Stimulated activated naive CD8-positive, alpha-beta T cell treated with anti-CD3 and anti-CD28 coated beads, Interleukin-15, Interleukin-2, amounts not matched to agents 100 U/mL and 50 U/mL, for 24 hours (primary cell): ENCODE measurements at regions not wholly inside any gene's neighbourhood (a gene's known extent, or its start where the extent isn't known, plus 50 kb on each side); places are given as distances from the start of the nearest gene placed in this dataset.

ENCODE experiments used
- ATAC-seq: fragments of 150-1000 bp; cut with Tn5 transposase; one replicate; pipeline ENCODE4 v1.10.0; 2021
- DNase-seq: peaks from one replicate; pipeline ENCODE4 v3.0.0; 2021

DNA sequence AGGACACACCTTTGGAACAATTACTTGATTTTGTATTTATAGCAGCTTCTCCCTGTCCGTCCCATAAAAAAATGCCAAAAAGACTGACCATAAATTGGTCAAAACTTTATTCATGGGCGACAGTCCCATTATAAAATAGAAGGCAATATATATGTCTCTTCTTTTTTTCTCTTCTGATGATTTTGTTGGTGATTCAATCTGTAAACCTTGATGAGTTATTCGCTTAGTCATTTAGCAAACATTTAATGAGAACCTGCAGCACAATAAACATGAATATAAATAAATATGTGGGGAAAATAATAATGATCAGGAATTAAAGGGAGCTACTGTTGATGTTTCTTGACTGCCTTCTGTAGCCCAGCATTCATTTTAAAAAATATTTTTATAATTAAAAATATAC is 356.4 kb upstream of the ACTBL2 start:
- ATAC-seq = no peak
- DNase-seq = no peak

DNA sequence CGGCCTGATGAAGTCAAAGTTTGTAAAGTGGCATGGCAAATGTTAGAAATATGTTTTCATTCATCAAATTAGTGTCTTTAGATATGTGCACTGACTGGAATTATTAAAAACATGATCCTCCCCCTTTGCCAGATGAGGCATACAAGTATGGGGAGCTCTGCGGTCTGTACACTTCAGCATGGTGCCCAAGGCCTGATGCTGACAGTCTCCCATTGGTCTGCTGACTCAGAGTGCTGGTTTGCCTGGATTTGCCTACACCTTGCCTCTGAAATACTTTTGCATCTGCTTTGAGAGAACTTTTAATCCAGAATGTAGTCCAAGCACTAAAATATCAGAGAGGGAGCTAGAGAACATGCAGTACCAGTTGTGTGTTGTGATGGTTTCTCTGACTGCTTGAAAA is 354.3 kb upstream of the ACTBL2 start:
- ATAC-seq (no peak), DNase-seq (no peak)

DNA sequence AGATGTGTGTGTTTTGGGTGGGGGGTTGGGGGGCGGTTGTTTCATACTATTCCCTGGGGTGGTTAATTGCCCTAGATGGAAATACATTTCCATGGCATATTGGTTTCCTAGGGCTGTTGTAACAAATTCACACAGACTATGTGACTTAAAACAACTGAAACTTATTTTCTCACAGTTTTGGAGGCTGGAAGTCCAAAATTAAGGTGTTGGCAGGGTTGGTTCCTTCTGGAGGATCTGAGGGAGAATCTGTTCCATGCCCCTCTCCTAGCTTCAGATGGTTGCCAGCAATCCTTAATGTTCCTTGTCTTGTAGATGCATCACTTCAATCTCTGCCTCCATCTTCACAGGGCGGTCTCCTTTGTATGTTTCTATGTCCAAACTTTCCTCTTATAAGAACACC is 353.7 kb upstream of the ACTBL2 start:
- DNase-seq (no peak), ATAC-seq (no peak)

DNA sequence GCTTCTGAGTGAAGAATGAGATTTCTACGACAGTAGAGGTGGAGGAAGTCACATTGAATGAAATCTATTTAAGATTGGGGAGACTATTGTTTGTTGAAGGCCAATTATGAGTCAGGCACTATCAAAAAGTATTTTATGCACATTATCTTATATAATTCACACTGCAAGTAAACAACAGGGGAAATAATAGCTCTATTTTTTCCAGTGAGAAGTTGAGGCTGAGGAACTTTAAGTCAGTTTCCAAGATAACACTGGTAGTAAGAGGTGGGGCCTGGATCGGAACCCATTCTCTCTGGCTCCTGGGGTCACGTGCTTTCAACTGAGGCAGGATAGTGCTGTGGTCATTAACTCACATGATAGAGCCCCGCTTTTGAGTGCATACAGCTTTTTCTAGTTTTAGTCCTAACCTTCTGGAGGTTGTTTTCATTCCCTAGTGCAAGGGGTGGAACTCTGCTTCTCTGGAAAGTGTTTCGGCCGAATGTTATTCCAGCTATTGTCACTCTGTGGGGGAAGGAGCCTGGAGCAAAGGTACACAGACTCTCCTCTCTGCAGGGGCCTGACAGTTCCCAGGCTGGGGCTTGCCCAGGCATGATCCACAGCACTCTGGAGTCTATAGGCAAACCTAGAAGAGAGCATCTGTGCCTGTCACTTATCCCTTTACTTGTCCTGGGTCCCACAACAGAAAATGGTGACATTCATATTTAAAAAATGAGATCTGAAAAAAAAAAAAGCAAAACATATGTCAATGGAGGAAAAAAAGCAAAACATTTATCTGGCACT is 352.4 kb upstream of the ACTBL2 start:
- ATAC-seq (no peak), DNase-seq (no peak)

DNA sequence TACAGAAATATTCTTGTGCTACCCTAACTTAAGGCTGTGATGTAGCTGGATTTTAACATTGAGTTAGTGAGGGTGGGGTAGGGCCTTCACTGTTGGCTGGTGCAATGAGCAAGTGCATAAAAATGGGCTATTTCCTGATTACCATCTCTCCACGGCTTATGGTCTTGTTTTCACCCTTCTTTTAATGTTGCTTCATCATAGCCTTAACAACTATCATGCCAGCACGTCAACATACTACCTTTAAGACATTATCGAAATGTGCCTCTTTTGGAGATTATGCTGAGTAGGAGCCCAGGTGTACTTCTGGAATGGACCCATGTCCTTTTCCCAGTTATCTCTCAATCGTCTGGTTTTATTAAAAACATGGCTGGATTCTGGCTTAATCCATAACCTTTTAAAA is 350.9 kb upstream of the ACTBL2 start:
- no peak for DNase-seq
- ATAC-seq = no peak

DNA sequence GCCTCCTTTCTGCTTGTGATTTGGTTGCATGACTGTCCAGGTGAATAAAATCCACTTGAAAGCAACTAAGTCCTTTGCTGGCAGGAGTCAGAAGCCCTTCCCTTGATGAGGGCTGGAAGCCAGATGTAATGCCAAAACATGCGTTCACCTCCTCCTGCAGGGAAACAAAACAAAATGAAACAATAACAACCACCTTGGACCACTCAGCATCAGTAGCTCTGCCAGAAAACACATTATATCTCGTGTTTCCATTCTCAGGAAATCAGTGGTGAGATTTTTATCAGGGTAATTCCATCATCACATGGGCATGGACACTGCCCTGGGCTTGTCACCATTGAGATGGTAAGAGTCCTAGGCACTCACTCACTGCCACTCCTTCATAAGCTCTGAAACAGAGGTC is 350.3 kb upstream of the ACTBL2 start:
- no peak for ATAC-seq

DNA sequence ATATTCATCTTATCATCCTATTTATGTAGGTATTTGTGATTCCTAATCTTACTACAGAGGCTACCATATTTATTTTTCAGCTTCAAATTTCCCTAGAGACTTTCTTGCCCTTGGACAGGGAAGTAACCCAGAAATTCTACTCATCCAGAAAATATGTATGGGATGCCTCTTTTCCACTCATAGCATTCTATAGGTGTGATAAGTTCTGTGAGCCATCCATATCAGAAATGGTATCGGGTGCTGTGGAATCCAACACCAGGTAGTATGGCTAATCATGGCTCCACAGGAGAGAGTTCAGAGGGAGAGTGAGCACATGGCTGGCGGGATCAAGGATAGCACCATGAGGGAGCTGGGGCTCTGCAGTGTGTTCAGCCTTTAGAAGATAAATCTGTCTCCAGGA is 349.3 kb upstream of the ACTBL2 start:
- DNase-seq (no peak), ATAC-seq (no peak)

More for the DNA sequence above, 350.3 kb upstream of the ACTBL2 start:
- DNase-seq = no peak

DNA sequence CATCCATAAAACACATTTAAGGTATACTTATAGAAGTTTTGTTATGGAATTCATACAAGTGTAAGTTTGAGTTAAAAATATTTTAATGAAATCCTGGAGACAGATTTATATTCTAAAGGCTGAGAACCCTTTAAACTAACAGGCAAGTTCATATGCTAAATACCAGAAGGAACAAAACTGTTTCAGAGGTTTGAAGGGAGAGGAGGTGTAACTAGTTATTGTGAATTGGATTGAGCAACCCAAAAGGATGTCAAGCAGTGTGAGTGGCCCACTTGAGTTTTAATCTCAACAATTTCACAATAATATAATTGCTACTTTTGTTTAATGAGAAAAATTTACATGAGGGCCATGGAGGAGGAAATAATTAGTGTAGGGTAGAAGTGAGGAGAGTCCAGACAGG is 348.5 kb upstream of the ACTBL2 start:
- no peak for ATAC-seq
- DNase-seq = no peak

DNA sequence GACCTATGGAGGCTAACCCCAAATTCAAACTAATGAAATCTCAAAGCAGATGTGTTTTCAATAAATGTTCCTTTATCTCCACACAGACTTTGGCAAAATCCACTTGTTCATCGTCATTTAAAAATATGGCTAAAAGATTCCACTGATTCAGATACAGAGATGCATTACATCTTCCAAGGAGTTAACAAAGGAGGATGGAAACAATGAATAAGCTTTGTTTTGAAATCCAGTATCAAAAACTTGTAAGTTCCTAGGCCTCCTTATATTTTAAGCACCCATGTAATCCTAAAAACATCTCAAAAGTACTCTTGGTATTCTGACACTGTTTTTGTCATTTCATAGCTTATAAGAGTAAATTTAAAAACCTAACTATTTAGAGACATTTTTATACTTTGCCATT is 345.6 kb upstream of the ACTBL2 start:
- DNase-seq (no peak), ATAC-seq (no peak)

DNA sequence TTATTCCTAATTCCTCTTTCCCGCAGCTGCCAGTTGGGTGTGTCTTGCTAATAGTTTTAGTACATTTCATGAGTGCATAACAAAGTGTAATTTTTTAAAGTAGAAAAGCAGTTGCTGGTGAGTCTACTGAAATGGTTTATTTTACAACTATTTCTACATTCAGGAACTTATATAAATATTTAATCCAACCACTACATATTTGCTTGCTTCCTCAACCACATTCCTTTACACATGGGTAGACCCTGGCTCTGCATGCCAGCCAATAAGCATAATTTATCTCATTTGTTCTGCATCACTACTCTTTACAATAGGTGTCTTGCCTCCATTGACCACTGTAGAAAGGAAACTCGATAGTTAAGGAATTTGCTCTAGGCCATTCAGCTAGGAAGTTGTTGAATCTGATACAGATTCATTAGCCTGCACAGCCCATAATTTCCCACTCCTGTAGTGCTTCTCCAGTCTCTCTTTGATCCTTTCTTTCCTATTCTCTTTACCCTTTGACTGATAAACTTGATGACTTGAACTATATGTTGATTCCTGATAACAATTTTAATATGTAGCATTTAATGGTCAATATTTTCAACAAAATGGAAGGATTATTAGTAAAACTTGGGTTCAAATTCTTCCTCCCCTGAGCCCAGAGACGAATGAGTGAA is 342.5 kb upstream of the ACTBL2 start:
- DNase-seq (no peak), ATAC-seq (no peak)

DNA sequence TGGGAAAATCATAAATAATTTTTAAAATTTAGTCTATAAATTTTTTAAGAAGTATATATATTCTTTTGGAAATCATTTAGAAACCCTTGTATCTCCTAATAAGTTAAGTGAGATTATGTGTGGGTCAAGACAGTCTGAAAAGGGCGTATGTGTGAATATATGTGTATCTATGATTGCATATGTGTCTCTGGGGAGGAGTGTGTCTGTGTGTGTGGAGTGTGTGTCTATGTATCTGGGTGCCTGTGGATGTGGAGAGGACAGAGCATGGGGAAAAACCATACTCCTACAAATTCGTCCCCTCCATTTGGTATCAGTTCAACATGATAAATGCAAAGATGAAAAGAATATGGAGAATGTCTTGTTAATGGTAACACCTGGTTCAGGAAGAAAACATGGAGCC is 342.0 kb upstream of the ACTBL2 start:
- DNase-seq = no peak
- no peak for ATAC-seq

DNA sequence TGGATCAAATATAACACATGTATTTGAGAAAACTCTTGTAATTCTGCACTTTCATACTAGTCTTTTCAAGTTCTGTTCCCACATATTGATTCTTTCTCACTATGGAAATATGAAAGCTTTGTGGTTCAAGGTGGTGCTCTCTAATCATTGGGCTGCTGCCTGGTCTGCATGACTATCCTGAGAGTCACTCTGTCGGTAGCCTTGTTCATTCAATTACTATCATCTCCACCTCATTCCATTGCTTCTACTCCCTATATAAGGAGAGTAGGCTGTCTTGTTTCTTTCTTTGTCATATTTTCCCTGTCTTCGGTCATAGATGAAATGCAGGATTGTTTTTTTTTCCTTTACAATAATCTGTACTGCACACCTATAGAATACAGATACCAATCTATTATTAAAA is 341.4 kb upstream of the ACTBL2 start:
- DNase-seq (no peak), ATAC-seq (no peak)

DNA sequence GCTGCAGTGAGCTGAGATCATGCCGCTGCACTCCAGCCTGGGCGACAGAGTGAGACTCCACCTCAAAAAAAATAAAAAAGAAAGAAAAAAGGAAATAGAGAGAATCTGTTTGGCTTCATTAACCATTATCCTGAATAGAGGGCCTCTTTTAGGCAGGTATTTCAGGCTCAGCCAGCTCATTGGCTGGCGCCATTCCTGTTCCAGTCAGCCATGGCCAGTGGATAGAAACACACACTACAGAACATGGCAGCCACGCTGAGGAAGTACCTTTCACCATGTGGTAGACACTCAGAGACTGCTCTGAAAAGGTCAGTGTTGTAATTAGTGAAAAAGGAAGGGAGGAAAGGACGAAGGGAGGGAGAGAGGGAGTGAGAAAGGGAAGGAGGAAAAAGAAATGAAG is 340.0 kb upstream of the ACTBL2 start:
- no peak for DNase-seq
- ATAC-seq = no peak

DNA sequence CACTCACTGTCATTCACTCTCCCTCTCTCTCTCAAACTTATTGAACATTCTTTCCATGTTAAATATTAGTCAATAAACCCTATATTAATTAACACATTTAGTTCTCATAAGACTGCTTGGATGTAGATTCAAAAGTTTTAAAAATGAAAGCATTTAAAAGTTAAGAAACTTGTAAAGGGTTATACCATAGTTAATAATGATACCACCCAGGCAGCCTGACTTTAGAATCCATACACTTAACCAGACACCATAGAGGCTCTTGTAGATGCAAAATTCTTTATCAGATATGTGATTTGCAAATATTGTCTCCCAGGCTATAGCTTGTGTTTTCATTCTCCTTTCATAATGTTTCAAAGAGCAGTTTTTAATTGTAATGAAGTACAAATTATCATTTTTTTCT is 335.8 kb upstream of the ACTBL2 start:
- ATAC-seq (no peak), DNase-seq (no peak)

DNA sequence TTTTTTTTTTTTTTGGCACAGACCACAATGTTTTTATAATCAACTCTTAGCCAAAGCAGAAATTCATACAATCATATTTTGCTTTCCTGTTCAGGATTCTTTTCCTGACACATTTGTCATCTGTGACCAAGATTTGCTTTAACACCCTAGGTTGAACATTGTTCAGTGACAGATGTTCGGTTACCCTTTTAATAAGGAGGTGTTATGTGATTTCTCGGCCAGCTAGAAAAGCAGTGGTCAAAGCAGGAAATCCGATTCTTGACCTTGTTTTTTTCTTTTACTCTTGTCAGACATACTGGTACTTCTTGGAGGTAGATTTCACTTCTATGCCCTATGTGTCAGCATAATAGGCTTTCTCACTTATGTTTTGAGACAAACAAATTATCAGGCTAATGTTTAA is 335.3 kb upstream of the ACTBL2 start:
- no peak for ATAC-seq
- DNase-seq = no peak

DNA sequence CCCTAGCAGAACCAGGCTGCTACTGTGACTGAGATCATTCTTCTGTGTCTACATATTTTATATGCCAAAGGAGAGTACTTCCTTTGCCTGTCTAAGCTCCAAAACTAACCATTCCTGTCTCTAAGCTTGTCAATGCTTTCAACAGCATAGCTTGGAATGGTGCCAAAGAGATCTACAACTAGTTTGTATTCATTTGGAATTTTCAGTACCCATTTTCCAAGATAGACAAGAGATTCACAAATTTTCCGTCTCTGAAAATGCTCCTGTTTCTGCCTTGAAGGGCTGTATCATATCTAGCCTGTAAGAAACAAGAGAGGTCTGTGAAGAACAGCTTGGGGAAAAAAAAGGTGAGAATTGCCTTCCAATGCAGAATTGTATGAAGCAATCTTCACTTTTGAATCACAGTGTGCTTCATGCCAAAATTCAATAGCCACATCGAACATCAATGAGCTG is 334.4 kb upstream of the ACTBL2 start:
- ATAC-seq (no peak), DNase-seq (no peak)

DNA sequence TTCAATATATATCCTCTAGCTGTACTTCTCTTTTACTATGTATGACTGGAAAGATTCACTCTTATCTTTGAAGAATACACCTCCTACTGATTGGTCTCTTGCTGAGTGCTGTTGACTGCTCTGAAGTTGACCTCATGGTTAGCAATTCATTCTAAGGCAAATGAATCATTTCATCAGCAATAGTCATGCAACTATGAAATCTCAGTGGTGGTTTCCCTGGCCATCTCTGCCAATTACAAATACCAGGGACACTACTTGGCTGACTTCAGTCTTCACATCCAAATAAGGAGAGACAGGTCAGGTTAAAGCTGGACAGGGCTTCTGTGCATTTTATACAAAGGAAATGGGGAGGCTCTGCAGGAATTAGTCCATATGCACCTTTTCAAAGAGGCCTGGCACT is 333.5 kb upstream of the ACTBL2 start:
- ATAC-seq (no peak), DNase-seq (no peak)

DNA sequence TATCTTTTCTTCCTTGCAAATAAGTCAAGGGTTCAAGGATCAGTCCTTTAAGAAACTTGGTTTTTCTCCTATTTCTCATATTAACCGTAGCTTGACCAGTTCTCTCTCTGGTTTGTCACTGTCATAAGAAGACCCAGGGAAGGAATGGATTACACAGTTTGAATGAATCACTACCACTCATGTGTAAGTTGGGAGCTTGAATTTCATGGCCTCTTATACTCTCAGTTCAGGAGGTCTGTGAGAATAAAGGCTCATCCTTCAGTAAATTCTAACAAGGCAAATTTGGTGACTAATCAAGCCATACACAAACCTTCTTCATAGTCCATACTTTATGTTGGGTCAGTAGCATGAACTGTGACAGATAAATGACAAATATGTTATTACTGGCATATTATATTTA is 323.1 kb upstream of the ACTBL2 start:
- no peak for ATAC-seq
- no peak for DNase-seq

DNA sequence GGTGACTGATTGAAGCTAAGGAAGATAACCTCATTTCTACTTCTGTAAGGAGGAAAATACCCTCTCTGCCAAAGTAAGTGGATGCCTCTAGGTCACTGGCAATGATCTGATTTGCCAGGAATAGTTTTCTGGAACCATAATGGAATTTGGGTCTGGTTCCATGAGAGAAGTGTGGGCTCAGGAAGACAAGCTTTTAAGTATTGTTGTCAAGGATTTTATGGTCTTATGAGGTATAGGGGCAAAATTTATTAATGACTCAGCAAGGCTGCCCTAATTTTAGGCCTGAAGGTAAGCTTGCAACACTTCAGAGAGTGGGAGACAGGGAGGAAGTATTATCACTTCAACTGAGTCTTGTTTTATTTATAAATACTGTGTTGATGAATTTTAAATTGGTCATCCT is 322.6 kb upstream of the ACTBL2 start:
- no peak for ATAC-seq
- no peak for DNase-seq

DNA sequence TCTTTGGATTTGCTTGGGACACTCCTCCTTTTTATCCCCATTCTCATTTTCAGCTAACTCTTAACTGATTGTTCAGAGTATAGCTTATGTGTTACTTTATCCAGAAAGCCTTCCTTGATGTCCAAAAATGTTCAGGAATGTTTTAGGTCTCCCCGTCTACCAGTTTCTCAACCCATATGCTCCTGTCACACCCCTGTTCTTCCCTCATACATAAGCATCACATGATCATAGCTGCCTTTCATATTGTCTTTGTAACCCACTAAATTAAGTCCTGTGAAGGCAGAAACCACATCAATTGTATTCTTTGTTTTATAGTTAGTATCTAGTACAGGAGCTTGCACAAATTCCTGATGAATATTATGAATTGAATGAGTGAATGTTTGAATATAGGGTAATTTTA is 321.9 kb upstream of the ACTBL2 start:
- ATAC-seq (no peak), DNase-seq (no peak)

DNA sequence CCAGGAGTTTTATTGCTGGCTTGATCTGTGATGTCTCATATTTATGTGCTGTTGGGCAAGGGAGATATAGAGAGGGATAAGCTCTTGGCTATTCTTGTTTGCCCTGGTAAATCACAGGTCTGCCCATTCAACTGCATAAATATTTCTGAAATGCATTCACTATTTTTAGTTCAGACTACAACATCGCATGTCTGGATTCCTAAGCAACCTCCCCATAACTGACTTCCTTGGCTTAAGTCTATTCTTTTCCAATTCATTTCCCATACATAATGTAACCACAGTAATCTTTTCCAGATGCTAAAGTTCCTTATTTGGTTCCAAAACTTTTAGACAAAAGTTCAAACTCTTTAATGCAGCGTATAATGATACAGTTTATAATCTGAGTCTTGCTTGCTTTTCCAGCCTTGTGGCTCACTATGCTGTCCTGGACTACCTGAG is 321.4 kb upstream of the ACTBL2 start:
- ATAC-seq (no peak), DNase-seq (no peak)

DNA sequence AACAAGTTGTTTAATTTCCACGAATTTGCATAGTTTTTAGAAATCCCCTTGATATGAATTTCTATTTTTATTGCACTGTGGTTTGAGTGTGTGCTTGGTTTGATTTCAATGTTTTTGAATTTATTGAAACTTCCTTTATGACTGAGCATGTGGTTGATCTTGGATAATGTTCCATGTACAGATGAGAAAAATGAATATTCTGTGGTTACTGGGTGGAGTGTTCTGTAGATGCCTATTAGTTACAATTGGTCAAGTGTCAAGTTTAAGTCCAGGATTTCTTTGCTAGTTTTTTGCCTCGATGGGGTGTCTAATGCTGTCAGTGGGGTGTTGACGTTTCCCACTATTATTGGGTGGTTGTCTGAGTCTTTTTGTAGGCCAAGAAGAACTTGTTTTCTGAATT is 319.5 kb upstream of the ACTBL2 start:
- no peak for DNase-seq
- no peak for ATAC-seq

DNA sequence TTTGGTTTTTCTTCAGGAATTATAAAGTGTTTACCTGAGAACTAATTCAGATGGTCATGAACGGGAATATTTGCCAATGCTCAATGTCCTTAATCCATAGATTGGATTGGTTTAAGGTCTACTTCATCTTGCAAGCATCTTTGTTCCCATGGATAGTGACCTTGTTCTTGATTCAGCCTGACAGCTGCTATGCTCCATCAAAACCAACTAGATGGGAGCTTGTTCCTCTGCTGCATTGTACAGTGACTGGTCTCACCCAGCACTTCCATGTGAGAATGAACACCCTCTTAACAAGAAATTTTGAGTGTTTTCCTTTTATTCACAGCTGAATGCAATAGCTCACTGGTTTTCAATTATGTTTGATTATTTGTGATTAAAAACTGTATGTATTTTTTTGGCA is 312.6 kb upstream of the ACTBL2 start:
- ATAC-seq (no peak), DNase-seq (no peak)

DNA sequence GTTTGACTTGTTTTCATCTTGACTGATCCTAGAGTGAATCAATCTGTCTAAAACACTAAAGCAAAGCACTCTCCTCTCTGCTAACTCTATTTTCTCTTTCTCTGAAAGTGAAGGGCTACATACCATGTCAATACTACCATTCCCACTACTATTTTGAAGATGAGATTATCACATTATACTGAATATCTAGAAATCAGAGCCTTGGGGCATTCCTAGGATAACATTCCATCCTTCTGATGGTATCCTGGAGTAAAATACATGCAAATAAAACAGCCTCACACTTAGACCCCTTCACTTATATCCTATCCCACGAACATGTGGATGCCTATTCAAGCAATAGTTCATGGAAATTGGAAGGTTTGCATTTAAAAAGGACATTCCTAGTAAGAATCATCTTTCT is 309.3 kb upstream of the ACTBL2 start:
- ATAC-seq = no peak
- DNase-seq = no peak
